SW 1271 (cell line): ENCODE measurements at regions not wholly inside any gene's neighbourhood (a gene's known extent, or its start where the extent isn't known, plus 50 kb on each side); places are given as distances from the start of the nearest gene placed in this dataset.
"Not testable (repeated sequence)": the region's sequence is repeated elsewhere in the genome, so short reads cannot be mapped to it uniquely, and the experiment has no call there.

ENCODE experiments used
- DNase-seq, 2 experiments: peaks; one replicate each; lab custom pipeline; 2025; lab: John Stamatoyannopoulos, UW

DNA sequence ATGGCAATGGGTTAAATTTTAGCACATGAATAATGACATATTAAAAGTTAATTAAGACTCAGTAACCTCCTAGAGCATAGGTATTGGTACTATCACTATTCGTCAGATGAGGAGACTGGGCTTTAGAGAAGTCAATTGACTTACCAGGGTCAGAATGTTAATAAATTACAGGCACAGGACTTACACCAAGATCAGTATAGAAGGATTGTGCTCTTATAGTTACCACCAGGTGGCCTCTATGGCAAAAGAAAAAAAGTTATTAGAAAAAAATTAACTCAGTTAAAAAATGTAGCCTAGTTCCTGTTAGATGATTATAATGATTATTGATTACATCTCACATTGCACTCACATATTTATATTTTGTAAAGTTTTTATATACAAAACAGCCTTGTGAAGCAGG, 1163.7 kb downstream of the FAM181B start:
- peak in 1 of 2 experiments; percentile 14 for DNase-seq

DNA sequence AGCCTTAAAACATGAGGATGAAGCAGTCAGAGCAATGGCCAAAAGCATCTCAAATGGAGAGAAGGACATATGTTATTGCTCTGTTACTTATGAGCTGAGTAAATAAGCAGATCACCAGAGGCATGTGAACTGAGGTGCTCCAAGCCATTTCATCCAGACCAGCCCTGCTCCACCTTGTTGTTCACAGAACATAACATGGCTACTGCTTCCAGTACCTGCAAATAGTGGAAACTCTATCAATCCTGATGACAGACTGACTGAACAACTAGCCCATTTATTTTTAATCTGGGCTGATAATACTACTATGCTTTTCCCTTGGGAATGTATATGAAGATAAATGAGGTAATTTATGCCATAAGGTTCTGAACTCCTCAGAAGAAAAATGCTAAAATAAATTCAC, 1164.7 kb downstream of the FAM181B start:
- no peak for DNase-seq

DNA sequence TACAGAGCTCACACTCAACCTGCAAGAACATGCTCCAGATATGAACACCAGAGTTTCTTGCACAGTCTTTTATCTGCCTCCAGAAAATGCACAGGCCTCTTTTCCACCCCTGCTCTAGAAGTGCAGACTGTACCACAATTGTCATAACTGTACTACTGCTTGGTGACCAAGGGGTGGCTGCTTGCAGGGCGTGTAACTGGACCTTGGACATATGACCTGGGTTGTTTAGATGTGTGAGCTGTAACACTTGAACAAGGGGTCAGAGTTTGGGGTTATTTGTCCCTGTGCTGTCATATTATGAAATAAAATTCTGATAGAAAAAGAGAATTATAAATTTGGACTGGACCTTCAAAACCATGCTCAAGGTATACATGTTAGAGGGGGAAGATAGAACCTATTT, 1185.5 kb downstream of the FAM181B start:
- no peak for DNase-seq

DNA sequence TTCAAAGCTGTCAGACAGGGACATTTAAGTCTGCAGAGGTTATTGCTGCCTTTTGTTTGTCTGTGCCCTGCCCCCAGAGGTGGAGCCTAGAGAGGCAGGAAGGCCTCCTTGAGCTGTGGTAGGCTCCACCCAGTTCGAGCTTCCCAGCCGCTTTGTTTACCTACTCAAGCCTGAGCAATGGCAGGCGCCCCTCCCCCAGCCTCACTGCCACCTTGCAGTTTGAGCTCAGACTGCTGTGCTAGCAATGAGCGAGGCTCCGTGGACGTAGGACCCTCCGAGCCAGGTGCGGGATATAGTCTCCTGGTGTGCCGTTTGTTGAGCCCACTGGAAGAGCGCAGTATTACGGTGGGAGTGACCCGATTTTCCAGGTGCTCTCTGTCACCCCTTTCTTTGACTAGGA, 1193.9 kb downstream of the FAM181B start:
- not testable (repeated sequence) for DNase-seq

DNA sequence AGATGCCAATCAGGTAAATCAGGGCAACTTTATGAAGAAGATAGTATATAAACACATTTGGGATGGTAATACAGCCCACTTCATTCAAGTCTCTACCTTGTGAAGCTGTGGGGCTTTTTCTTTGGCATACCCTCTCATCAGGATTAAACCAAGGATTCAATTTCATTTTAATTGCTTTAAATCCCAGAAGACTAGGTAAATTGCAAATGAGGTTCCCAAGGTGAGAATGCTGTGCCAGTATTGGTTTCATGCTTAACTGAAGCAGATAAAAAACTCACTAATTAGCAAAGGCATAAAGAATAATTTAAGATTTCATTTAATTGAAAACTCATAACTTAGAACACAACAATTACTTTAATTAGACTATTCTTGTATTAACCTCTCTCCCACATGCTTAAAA, 1218.1 kb downstream of the FAM181B start:
- no peak for DNase-seq

DNA sequence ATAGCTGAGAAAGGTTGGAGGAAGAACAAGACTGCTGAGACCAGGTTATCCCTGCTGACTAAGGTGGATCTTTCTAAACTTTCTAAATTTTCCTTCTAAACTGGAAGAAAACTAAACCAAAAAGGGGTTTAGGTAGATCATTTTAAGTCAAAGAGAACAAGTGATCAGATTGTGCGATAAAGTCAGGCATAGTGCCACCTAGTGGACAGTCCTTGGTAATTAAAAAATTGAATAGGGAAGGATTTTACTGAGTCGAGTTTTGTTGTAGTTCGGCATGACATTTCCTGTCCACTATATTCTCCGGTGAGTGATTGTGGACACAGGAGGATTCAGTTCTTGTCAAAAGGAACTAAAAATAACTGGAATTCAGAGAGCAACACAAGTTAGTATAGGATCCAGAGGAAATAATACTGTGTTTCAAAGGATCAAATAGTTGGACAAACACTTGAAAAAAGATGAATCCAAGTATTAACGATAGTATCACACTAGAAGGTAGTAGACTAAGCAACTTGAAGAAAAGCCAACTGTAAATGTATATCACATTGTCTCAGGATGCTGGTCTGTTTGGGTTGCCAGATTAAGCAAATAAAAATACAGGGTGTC, 1236.4 kb downstream of the FAM181B start:
- peak in 1 of 2 experiments; percentile 68 for DNase-seq

DNA sequence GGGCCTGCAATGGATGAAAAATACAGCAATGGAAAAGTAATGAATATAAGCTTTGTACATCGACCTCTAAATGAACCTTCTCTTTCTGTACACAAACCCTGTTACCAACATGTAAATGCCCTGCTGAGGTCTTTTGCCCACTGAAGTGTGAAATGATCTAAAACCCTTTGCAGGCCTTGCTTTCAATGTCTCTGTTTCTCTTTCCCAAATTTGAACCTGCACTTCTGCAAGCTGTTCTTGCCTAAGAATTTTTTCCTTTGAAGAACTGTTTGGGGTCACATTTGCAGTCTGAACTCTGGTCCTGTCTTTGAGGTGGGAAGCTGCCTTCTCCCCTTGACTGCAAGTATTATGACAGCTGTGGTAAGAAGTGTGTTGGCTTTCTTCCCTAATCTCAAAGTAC, 1237.1 kb downstream of the FAM181B start:
- DNase-seq = no peak

DNA sequence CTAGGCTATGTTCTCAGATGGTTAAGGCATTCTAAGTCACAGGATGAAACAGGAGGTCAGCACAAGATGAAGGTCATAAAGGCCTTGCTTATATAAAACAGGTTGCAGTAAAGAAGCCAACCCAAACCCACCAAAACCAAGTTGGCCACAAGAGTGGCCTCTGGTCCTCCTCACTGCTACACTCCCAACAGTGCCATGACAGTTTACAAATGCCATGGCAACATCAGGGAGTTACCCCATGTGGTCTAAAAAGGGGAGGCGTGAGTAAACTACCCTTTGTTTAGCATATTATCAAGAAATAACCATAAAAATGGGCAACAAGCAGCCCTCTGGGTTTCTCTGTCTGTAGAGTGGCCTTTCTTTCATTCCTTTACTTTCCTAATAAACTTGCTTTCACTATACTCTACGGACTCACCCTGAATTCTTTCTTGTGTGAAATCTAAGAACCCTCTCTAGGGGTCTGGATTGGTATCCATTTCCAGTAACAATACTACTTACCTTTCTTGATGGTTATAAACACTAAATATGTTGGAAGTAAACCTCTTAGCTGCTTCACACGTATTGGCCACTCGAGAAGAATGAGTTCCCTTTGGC, 1237.9 kb downstream of the FAM181B start:
- DNase-seq = no peak

DNA sequence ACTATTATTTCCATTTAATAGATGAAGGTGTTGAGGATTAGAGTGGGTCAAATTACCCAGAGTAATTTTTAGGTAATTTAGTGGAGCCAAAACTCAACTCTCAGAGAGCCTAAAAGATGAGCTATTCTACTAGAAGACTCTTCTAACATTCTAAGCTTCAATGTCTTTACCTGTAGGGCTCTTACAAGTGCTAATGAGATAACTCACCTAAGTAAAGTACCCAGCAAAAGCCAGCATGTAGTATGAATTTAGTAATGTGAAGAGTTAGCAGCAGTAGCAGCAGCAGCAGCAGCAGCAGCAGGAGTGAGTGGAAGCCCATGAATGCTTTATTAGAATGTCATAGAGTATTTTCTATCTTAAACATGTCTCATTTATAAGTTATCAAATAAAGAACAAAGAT, 1239.2 kb downstream of the FAM181B start:
- no peak for DNase-seq

DNA sequence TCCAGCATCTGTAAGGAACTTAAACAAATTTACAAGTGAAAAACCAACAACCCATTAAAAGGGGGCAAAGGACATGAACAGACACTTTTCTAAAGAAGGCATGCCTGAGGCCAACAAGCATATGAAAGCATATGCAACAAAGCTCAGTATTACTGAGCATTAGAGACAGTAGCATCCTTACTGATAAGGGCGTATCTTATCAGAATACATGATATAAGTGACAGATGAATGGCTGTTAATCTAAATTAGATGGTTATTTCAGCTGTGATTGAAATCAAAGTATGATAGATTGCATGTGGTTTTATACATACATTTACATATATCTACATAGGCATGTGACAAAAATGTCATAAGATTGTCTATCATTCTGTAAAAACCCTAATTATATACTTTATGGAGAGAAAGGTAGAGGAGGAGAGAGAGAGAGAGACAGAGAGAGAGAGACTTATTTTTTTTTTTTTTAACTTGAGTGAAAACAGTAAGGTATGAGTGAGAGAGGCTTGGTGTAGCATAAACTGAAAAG, 1240.7 kb downstream of the FAM181B start:
- DNase-seq = no peak

DNA sequence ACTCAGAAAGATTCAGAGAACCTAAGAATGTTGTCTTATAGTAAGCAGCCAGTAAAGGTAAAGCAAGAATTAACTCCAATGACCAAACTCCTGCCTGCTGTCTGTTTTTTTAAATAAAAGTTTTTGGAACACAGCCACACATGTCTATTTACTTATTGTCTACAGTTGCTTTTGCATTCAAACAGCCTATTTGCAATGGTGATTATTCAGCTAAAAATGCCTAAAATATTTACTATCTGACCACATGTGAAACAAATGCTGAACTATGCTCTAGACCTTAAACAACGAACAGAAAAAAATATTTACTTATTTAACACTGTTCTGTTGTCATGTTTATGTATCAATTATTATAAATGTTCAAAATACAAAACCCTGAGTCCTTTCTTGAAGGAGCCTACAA, 1246.6 kb downstream of the FAM181B start:
- no peak for DNase-seq

DNA sequence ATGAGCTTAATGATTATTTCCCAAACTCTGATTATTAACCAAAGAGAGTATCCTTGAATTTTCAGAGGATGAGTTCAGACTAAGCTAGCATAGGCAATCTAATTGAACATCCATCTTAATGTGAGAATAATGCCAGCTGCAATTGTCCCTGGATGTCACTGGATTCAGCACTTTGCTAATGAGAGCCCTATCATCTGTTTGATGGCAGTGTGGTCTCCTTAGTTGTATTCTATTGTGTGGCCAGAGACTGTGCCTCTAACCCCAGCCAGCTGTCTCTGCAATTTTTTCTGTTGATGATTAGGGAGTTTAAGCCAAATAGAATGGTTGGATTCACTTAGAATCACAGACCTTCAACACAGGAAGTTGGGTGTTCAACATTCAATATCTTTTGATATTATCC, 1249.5 kb downstream of the FAM181B start:
- no peak for DNase-seq

DNA sequence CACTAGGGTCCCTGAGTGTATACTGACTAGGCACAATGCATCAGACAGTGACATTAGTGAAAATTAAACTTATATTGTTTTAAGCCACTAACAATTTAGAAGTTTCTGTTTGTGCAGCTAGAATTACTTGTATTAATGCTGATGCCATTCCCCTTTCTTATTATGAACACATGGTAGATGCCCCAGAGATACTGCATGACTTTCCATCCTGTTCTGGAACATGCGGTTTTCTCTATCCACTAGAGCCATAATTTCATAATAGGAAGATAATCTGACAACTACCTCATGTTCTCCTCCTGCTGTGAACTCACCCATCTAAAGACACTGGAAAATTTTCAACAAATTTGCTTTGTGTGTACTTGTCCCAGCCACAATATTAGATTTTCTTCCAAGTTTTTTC, 1256.4 kb downstream of the FAM181B start:
- DNase-seq = no peak

DNA sequence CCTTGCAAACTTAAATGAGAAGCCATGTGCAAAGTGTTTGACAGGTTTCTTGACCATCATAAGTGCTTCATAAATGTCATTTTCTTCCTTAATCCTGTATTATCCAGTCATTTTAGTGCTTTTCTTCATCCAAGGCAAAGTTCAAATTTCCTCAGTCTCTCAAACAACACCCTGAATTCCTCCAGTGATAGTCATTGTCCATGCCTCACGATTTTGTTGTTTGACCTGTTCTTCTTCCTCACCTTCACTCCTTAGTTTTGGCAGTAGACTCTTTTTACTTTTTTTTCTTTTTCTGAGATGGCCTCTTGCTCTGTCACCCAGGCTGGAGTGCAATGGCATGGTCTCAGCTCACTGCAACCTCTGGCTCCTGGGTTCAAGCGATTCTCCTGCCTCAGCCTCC, 1257.3 kb downstream of the FAM181B start:
- no peak for DNase-seq

DNA sequence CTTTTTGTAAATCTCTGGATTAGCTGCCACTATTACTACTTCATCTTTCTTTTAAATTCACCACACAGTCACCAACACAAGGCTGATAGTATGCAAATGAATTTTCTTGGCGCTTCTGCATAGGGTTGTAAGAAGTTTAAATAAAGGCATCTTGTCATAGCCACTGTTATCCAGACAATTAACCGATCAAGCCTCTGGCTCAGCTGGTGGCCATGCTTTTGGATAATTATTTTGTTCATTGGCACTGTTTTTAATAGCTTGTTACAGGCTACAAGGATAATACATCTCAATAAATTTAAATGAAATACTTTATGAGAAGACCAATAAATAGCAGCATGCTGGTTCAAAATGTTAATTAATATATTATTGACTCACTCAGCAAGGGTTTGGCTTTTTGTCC, 1261.0 kb downstream of the FAM181B start:
- DNase-seq = no peak

DNA sequence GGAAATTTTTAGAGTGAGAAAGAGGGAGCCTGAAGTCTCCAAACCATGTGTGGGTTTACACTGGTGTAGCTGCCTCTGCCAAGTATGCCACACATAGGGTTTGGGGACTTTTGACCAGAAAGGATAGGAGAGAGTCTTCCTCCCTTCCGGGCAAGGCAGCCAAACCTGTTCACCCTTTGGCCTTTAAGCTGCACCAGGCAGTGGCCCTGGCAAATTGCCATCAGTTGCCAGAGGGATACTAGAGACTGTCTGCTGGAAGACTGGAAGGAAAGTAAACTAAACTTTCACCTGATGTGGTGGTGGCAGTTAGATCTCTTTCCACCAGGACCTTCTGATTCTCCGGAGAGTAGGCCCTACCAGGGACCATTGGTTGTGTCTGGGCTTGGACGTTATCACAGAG, 1263.2 kb downstream of the FAM181B start:
- DNase-seq = no peak

DNA sequence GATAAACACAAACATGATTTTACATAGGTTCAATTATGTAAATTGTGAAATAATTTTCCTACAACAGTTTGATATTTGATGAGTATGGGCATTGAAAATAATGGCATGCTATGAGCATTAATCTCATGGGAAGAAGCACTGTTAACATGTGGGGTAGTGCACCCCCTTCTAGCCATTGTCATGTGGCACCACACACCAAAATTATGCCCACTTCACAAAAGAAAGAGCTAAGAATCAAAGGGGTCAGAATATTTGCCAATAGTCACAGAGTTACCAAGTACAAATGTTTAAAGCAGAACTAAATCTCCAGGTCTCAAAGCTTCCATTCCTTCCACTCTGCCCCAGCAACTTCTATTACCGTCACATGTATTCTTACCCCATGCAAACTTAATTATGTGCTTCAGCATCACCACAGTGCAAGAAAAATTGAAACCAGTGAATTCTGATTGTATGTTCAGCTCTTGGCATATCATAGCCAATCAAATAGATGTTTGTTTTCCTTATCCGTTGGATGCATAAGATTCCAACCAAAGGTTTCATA, 1273.8 kb downstream of the FAM181B start:
- DNase-seq = no peak

DNA sequence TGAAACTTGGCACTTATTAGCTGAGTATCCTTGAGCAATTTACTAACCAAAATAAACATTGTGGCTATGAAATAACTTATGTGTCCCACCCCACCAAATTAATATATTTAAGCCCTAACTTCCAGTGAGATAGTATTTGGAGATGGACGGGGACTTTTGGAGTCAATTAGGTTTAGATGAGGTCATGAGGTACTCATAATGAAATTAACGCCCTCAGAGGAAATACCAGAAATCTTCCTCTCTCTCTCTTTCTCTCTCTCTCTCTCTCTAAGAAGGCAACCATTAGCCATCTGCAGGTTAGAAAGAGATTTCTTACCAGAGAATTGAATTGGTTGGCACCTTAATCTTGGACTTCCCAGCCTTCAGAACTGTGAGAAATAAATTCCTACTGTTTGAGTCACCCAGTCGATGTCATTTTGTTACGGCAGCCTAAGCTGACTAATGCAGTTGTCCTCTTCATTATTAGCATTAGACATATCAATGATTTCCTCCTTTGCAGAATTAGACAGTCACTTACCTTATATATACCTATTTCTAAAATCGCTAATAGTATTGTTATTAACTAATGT, 1284.0 kb downstream of the FAM181B start:
- no peak for DNase-seq

DNA sequence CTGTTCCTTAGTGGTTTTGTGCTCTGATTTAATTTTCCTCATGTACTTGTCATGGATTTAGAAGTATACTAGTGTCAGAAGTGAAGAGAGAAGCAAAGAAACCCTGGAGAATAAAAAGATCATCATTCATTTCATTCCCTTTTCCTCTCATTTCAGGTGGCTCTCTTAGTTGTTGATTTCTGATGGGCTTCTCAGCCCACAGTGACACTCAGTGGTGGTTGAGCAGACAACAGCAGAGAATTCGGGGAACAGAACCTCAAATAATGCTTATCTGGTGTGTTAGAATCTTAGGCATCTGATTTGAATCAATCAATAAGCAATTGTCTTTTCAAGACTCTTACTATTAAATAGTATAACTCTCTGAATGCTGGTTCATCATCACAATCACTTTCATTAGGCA, 1289.4 kb downstream of the FAM181B start:
- no peak for DNase-seq

DNA sequence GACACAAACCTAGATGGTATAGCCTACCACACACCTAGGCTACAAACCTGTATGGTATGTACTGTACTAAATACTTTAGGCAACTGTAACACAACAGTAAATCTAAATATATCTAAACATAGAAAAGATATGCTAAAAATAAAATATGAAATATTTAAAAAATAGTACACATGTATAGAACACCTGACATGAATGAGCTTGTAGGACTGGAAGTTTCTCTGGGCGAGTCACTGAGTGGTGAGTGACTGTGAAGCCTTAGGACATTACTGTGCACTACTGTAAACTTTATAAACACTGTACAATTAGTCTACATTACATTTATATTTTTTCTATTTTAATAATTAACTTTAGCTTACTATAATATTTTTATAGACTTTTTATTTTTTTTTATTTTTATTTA, 1301.3 kb downstream of the FAM181B start:
- DNase-seq = no peak

DNA sequence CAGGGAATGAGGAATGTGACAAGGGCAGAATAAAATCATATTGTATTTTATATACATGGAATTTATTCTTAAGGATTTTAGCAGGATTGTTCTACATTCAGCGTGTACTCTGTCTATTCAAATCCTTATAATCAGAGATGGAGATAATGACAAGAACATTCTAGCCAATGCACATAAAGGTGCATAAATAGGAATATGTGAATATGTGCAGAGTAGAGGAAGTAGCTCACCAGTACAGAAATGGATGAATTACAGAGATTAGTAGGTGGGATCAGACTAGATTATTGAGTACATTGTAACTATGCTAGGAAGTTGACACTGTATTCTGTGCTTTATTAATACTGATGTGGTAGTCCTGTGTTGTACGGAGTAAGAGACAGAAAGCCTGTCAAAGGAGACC, 1308.8 kb downstream of the FAM181B start:
- no peak for DNase-seq

DNA sequence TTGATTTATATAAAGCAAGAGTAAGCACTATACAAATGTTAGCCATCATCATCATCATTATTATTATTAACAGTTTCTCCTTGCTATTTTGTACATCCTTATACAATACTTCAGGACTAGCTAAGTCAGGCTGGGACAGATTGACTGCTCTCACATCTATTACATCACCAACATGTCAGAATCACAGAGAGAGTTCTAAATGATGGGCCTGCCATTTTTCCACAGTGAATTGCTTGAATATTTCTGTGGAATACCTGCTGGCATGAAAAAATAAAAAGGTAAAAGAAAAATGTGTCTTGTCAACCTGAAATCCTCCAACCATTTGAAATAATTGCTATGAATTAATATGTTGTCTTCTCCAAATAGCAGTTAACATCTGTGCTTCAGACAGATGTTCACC, 1311.3 kb downstream of the FAM181B start:
- DNase-seq = no peak

DNA sequence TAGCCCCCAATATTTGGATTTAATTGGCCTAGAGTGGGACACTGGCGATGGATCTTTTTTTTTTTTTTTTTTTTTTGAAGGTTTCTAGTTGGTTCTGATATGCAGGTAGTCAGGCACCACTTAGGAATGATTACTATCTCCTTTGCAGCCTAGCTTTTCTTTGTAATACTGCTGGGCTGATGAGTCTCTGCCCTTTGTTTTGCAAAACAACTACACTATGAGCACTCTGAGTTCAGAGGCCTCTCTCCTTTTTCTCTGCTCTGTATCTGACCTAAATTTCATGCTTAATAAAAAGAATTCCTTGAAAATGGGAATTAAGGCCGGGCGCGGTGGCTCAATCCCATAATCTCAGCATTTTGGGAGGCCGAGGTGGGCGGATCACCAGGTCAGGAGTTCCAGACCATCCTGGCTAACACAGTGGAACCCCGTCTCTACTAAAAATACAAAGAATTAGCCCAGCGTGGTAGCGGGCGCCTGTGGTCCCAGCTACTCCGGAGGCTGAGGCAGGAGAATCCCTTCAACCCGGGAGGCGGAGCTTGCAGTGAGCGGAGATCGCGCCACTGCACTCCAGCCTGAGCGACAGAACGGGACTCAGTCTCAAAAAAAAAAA, 1312.3 kb downstream of the FAM181B start:
- no peak for DNase-seq
